Esophagus squamous epithelium (tissue), 4 donors: ENCODE measurements at regions not wholly inside any gene's neighbourhood (a gene's known extent, or its start where the extent isn't known, plus 50 kb on each side); places are given as distances from the start of the nearest gene placed in this dataset.

ENCODE experiments used
- POLR2A ChIP-seq, 4 donors: fragments of 450-650 bp; IDR thresholded peaks; one replicate each; pipeline ENCODE4 v1.6.1; 2017; ENCODE audit warnings: antibody characterized with exemption in 4 of 4, mild to moderate bottlenecking in 4 of 4, moderate library complexity in 3 of 4
- TF ChIP-seq, protein P1 (sequence below), 6 experiments: fragments of 450-650 bp in 4 of 6; fragments of 200-600 bp in 2 of 6; sonication (generic) in 2 of 6; IDR thresholded peaks; one replicate each; pipeline ENCODE4 v1.5.1; 2016 to 2019; ENCODE audit warnings: antibody characterized with exemption in 6 of 6, mild to moderate bottlenecking in 4 of 6, moderate library complexity in 4 of 6

DNA sequence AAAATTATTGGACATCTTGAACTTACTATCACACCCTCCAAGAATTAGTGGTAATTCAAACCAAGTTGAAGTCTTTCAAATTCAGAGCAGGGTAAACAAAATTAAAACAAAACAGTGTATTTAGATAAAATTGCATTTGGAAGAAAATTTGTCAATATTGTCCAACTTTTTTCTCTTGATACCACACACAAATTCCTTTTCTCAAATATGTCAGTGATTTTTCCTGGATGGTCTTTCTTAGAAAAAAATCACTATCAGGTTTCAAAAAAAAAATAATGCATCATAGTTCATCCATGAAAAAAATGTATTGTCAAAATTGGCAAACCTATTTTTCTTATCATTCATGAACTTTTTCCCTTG is 667.1 kb downstream of the TENT5A start:
- TF ChIP-seq, protein P1, sequence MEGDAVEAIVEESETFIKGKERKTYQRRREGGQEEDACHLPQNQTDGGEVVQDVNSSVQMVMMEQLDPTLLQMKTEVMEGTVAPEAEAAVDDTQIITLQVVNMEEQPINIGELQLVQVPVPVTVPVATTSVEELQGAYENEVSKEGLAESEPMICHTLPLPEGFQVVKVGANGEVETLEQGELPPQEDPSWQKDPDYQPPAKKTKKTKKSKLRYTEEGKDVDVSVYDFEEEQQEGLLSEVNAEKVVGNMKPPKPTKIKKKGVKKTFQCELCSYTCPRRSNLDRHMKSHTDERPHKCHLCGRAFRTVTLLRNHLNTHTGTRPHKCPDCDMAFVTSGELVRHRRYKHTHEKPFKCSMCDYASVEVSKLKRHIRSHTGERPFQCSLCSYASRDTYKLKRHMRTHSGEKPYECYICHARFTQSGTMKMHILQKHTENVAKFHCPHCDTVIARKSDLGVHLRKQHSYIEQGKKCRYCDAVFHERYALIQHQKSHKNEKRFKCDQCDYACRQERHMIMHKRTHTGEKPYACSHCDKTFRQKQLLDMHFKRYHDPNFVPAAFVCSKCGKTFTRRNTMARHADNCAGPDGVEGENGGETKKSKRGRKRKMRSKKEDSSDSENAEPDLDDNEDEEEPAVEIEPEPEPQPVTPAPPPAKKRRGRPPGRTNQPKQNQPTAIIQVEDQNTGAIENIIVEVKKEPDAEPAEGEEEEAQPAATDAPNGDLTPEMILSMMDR (IDR thresholded peaks at IDR 0.05): no peak
- TF ChIP-seq POLR2A (IDR thresholded peaks at IDR 0.05): no peak
